GM06990 (cell line): ENCODE measurements at regions not wholly inside any gene's neighbourhood (a gene's known extent, or its start where the extent isn't known, plus 50 kb on each side); places are given as distances from the start of the nearest gene placed in this dataset.

ENCODE experiments used
- DNase-seq: peaks from one replicate; pipeline ENCODE4 v3.0.0-alpha.2; 2011; ENCODE audit not compliant: insufficient read length; ENCODE audit errors: extremely low read depth
- H3K27me3 ChIP-seq: replicated peaks from 2 replicates; pipeline ENCODE4 v1.6.0; 2011; ENCODE audit warnings: low read length; ENCODE audit not compliant: control insufficient read depth, insufficient read depth
- H3K36me3 ChIP-seq: 2 replicates; pipeline ENCODE4 v1.5.1; 2011; ENCODE audit warnings: low read length; ENCODE audit not compliant: control insufficient read depth, insufficient read depth
- H3K4me3 ChIP-seq: replicated peaks from 2 replicates; pipeline ENCODE4 v1.5.1; 2011; ENCODE audit warnings: low read depth, mild to moderate bottlenecking, control low read depth, low read length
- TF ChIP-seq, protein P1 (sequence below): IDR thresholded peaks from 2 replicates; pipeline ENCODE4 v1.5.1; 2011; ENCODE audit warnings: low read length, control low read depth, mild to moderate bottlenecking, inconsistent platforms; ENCODE audit not compliant: insufficient read depth, poor library complexity, severe bottlenecking

- H3K36me3 ChIP-seq = no peaks in the 10 kb centered on the region
- no peak overlapping the region for H3K4me3 ChIP-seq
- DNase-seq = no peak
- H3K27me3 ChIP-seq = no peaks in the 10 kb centered on the region
- TF ChIP-seq, protein P1, sequence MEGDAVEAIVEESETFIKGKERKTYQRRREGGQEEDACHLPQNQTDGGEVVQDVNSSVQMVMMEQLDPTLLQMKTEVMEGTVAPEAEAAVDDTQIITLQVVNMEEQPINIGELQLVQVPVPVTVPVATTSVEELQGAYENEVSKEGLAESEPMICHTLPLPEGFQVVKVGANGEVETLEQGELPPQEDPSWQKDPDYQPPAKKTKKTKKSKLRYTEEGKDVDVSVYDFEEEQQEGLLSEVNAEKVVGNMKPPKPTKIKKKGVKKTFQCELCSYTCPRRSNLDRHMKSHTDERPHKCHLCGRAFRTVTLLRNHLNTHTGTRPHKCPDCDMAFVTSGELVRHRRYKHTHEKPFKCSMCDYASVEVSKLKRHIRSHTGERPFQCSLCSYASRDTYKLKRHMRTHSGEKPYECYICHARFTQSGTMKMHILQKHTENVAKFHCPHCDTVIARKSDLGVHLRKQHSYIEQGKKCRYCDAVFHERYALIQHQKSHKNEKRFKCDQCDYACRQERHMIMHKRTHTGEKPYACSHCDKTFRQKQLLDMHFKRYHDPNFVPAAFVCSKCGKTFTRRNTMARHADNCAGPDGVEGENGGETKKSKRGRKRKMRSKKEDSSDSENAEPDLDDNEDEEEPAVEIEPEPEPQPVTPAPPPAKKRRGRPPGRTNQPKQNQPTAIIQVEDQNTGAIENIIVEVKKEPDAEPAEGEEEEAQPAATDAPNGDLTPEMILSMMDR = no peak
Measured at GRCh38 chr20:60510356-60510755, 552.1 kb downstream of the CDH26 start.

- no peak overlapping the region for H3K4me3 ChIP-seq
- TF ChIP-seq, protein P1 = no peak
- H3K36me3 ChIP-seq = no peaks in the 10 kb centered on the region
- no peaks in the 10 kb centered on the region for H3K27me3 ChIP-seq
- no peak for DNase-seq
Measured at GRCh38 chr20:60512443-60512842, 554.2 kb downstream of the CDH26 start.

DNA sequence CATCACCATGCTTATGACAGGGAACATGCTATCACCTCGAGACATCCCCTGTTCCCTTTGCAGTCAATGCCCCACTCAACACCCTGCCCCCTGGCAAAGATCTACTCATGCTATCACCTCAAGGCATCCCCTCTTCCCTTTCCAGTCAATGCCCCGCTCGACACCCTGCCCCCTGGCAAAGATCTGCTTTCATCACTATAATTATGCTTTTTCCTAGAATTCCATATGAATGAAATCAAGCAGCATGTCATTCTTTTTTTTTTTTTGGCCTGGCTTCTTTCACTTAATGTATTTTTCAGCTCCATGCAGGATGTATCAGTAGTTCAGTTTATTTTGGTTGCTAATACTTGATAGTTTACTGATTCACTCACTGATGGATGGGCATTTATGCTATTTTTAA lies 554.9 kb downstream of the CDH26 start:
- no peak for DNase-seq
- no peak overlapping the region for H3K4me3 ChIP-seq
- no peaks in the 10 kb centered on the region for H3K36me3 ChIP-seq
- H3K27me3 ChIP-seq = no peaks in the 10 kb centered on the region
- TF ChIP-seq, protein P1 = no peak

DNA sequence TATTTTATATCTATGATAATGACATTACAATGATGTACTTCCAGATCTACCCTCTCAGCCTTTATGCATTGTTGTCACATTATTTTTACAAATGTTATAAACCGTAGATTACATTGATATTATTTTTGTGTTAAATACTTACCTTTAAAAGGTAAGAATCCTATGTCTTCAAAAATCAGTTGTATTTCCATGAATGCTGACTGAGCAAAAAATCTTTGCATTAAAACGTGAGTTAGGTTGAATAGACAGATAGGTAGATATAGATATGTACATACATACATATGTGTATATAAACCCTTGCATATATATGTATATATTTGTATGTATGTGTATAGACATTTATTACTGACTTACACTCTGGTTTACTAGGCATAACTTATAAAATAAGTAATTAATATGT lies 558.2 kb downstream of the CDH26 start:
- no peaks in the 10 kb centered on the region for H3K36me3 ChIP-seq
- DNase-seq = no peak
- H3K4me3 ChIP-seq = no peak overlapping the region
- TF ChIP-seq, protein P1 = no peak
- no peaks in the 10 kb centered on the region for H3K27me3 ChIP-seq

DNA sequence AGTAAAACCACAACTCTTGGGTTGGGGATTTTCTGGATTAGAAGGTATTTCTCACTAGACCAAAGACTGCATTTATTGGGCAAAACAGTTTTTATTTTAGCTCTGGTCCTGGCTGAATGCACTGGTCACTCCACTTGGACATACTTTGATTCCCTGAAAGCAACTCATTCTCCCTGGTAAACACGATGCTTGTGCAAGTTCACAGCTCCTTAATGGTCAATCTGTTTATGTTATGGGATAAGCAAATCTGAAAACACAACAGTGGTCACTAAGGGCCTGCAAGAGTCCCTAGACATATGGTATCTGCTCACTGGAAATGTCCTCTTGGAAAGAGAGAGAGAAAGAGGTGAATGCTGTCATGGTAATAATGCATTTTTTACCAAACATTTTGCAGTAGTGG lies 559.8 kb downstream of the CDH26 start:
- Histone ChIP-seq H3K27me3 (no peaks in the 10 kb centered on the region), H3K4me3 (no peak overlapping the region), H3K36me3 (no peaks in the 10 kb centered on the region)
- DNase-seq = no peak
- TF ChIP-seq, protein P1 = no peak

- Histone ChIP-seq H3K27me3 (no peaks in the 10 kb centered on the region), H3K4me3 (no peak overlapping the region), H3K36me3 (no peaks in the 10 kb centered on the region)
- TF ChIP-seq, protein P1 = no peak
- DNase-seq = no peak
Measured at GRCh38 chr20:60525397-60525796, 567.2 kb downstream of the CDH26 start.
